Lower leg skin (tissue), 3 donors: ENCODE measurements at regions not wholly inside any gene's neighbourhood (a gene's known extent, or its start where the extent isn't known, plus 50 kb on each side); places are given as distances from the start of the nearest gene placed in this dataset.

Source experiments
- CTCF ChIP-seq, 3 donors: fragments of 450-650 bp; IDR thresholded peaks; one replicate each; pipeline ENCODE4 v1.5.1; 2016; ENCODE audit warnings: antibody characterized with exemption in 3 of 3, mild to moderate bottlenecking in 3 of 3, moderate library complexity in 2 of 3
- POLR2A ChIP-seq, 2 donors: fragments of 450-650 bp; IDR thresholded peaks; one replicate each; pipeline ENCODE4 v1.6.1; 2016 to 2017; ENCODE audit warnings: antibody characterized with exemption in 2 of 2, mild to moderate bottlenecking in 1 of 2, moderate library complexity in 1 of 2

GRCh38 chr2:13109516-13109915 is 392.8 kb downstream of the TRIB2 start:
- TF ChIP-seq CTCF (IDR thresholded peaks at IDR 0.05): no peak
- TF ChIP-seq POLR2A (IDR thresholded peaks at IDR 0.05): no peak
